Endothelial cell of umbilical vein (primary cell): ENCODE measurements at regions not wholly inside any gene's neighbourhood (a gene's known extent, or its start where the extent isn't known, plus 50 kb on each side); places are given as distances from the start of the nearest gene placed in this dataset.

ENCODE experiments used
- CTCF ChIP-seq, 2 donors: IDR thresholded peaks; 1 replicate in 1 of 2; 2 replicates in 1 of 2; pipeline ENCODE4 v1.5.1; 2011; ENCODE audit warnings: low read length in 2 of 2, mild to moderate bottlenecking in 2 of 2, moderate library complexity in 2 of 2, control low read depth in 1 of 2, inconsistent platforms in 1 of 2, low read depth in 1 of 2; ENCODE audit not compliant: insufficient read depth in 1 of 2; ENCODE audit errors: extremely low read depth in 1 of 2
- EZH2 ChIP-seq: IDR thresholded peaks from 2 replicates; pipeline ENCODE4 v1.6.1; 2012; ENCODE audit warnings: borderline replicate concordance, low read depth, mild to moderate bottlenecking, moderate library complexity, low read length, inconsistent platforms; ENCODE audit not compliant: severe bottlenecking
- JUN ChIP-seq: IDR thresholded peaks from 2 replicates; pipeline ENCODE4 v1.6.1; 2011; ENCODE audit warnings: borderline replicate concordance, low read depth; ENCODE audit not compliant: insufficient read length, insufficient read depth
- MAX ChIP-seq: IDR thresholded peaks from 2 replicates; pipeline ENCODE4 v1.6.1; 2011; ENCODE audit not compliant: insufficient read depth, insufficient read length
- MYC ChIP-seq: IDR thresholded peaks from one replicate; pipeline ENCODE4 v1.6.1; 2011; ENCODE audit warnings: mild to moderate bottlenecking, low read depth, low read length
- POLR2A ChIP-seq: IDR thresholded peaks from 2 replicates; pipeline ENCODE4 v1.6.1; 2012; ENCODE audit warnings: low read depth, mild to moderate bottlenecking, control low read depth, low read length
- POLR2AphosphoS5 ChIP-seq: IDR thresholded peaks from 2 replicates; pipeline ENCODE4 v1.6.1; 2012; ENCODE audit warnings: low read depth, mild to moderate bottlenecking, control low read depth, low read length, moderate library complexity; ENCODE audit not compliant: insufficient read depth

GRCh38 chr18:4762330-4762729 lies 307.2 kb upstream of the DLGAP1 start:
- TF ChIP-seq CTCF (IDR thresholded peaks at IDR 0.05; ENCODE audit: extremely low read depth in 1 of 2, insufficient read depth in 1 of 2, low read depth in 1 of 2, low read length in 2 of 2), result no peak
- no peak for TF ChIP-seq POLR2A
- TF ChIP-seq MAX, result no peak
- TF ChIP-seq EZH2, result no peak
- TF ChIP-seq POLR2AphosphoS5, result no peak
- no peak for TF ChIP-seq MYC
- no peak for TF ChIP-seq JUN
